RWPE1 (cell line): ENCODE measurements at regions not wholly inside any gene's neighbourhood (a gene's known extent, or its start where the extent isn't known, plus 50 kb on each side); places are given as distances from the start of the nearest gene placed in this dataset.

Experiments
- CTCF ChIA-PET: fragments of 350-600 bp; sonication (Branson Sonifier 250); formaldehyde crosslinking; extraction: SDS; loops from one replicate; lab custom pipeline; 2021; lab: Yijun Ruan, JAX
- POLR2A ChIA-PET: fragments of 400-600 bp; formaldehyde crosslinking; extraction: SDS; loops from one replicate; lab custom pipeline; 2020; ENCODE audit warnings: antibody characterized with exemption; ENCODE audit not compliant: low non-redundant PET; lab: Yijun Ruan, JAX
- DNase-seq: peaks from one replicate; pipeline ENCODE4 v3.0.0; 2012; ENCODE audit warnings: low spot score
- H3K27ac ChIP-seq: fragments of 450-650 bp; 2 replicates; pipeline ENCODE4 v1.5.1; 2017
- CTCF ChIP-seq: fragments of 450-650 bp; conservative IDR thresholded peaks from 2 replicates; pipeline ENCODE4 v1.5.1; 2017; ENCODE audit warnings: low read depth, mild to moderate bottlenecking

GRCh38 chr14:98176892-98177291, 1095.1 kb downstream of the BCL11B start:
- CTCF ChIA-PET: no interaction called here
- DNase-seq: no peak
- POLR2A ChIA-PET: no interaction called here
- TF ChIP-seq CTCF: no peak
- no peak overlapping the region for H3K27ac ChIP-seq

- TF ChIP-seq CTCF: no peak
- H3K27ac ChIP-seq: no peak overlapping the region
- POLR2A ChIA-PET: no interaction called here
Measured at GRCh38 chr14:98177551-98177950, 1094.4 kb downstream of the BCL11B start.

GRCh38 chr14:98181241-98181640, 1090.8 kb downstream of the BCL11B start:
- DNase-seq: no peak
- POLR2A ChIA-PET: no interaction called here
- CTCF ChIA-PET: no interaction called here
- H3K27ac ChIP-seq: no peak overlapping the region
- TF ChIP-seq CTCF: no peak

More at GRCh38 chr14:98177551-98177950, 1094.4 kb downstream of the BCL11B start:
- CTCF ChIA-PET: no interaction called here
- no peak for DNase-seq

- ChIA-PET POLR2A (no interaction called here), CTCF (no interaction called here)
- H3K27ac ChIP-seq: no peak overlapping the region
- DNase-seq: no peak
- TF ChIP-seq CTCF: no peak
Measured at GRCh38 chr14:98181768-98182167, 1090.2 kb downstream of the BCL11B start.

- POLR2A ChIA-PET: no interaction called here
- CTCF ChIA-PET: interaction anchor here (0.6 kb wide), 1 partner anchor 1090 kb away, joined by 6 read pairs; the partner anchor contains the start of gene BCL11B
- no peak overlapping the region for H3K27ac ChIP-seq
- no peak for TF ChIP-seq CTCF
- DNase-seq: peak; percentile 30
Measured at GRCh38 chr14:98182393-98183055, 1089.5 kb downstream of the BCL11B start.

- DNase-seq: no peak
- no peak for TF ChIP-seq CTCF
- H3K27ac ChIP-seq: no peak overlapping the region
- ChIA-PET CTCF (no interaction called here), POLR2A (no interaction called here)
Measured at GRCh38 chr14:98183556-98183955, 1088.4 kb downstream of the BCL11B start.
